Endothelial cell (in vitro differentiated cells): ENCODE measurements at regions not wholly inside any gene's neighbourhood (a gene's known extent, or its start where the extent isn't known, plus 50 kb on each side); places are given as distances from the start of the nearest gene placed in this dataset.

ENCODE experiments used
- DNase-seq: peaks from one replicate; pipeline ENCODE4 v3.0.0; 2021; ENCODE audit warnings: low spot score
- H3K27ac Mint-ChIP-seq: one replicate; pipeline ENCODE4 v1.8.0; 2021; ENCODE audit warnings: mixed read lengths, inconsistent platforms; ENCODE audit not compliant: unreplicated experiment
- H3K27me3 Mint-ChIP-seq: one replicate; pipeline ENCODE4 v1.8.0; 2021; ENCODE audit warnings: mild to moderate bottlenecking, moderate library complexity, mixed read lengths, inconsistent platforms; ENCODE audit not compliant: unreplicated experiment
- H3K36me3 Mint-ChIP-seq: one replicate; pipeline ENCODE4 v1.8.0; 2021; ENCODE audit warnings: mild to moderate bottlenecking, low read depth, mixed read lengths, inconsistent platforms; ENCODE audit not compliant: unreplicated experiment
- H3K4me1 Mint-ChIP-seq: one replicate; pipeline ENCODE4 v1.8.0; 2021; ENCODE audit warnings: mild to moderate bottlenecking, mixed read lengths, inconsistent platforms; ENCODE audit not compliant: unreplicated experiment
- H3K4me3 Mint-ChIP-seq: one replicate; pipeline ENCODE4 v1.8.0; 2021; ENCODE audit warnings: mild to moderate bottlenecking, mixed read lengths, inconsistent platforms; ENCODE audit not compliant: unreplicated experiment
- H3K9me3 Mint-ChIP-seq: one replicate; pipeline ENCODE4 v1.8.0; 2021; ENCODE audit warnings: mixed read lengths, inconsistent platforms; ENCODE audit not compliant: unreplicated experiment
- CTCF ChIP-seq: fragments of 200-600 bp; sonication (generic); IDR thresholded peaks from one replicate; pipeline ENCODE4 v1.5.0; 2021; ENCODE audit warnings: antibody characterized with exemption; ENCODE audit not compliant: unreplicated experiment

- Mint-ChIP-seq H3K27ac (no peak overlapping the region), H3K4me1 (peaks cover 5% of the 10 kb centered on the region), H3K9me3 (no peaks in the 10 kb centered on the region), H3K27me3 (no peaks in the 10 kb centered on the region), H3K36me3 (no peaks in the 10 kb centered on the region), H3K4me3 (no peak overlapping the region)
- DNase-seq = no peak
- no peak for TF ChIP-seq CTCF
Observed at GRCh38 chr17:63133491-63133890, 167.5 kb downstream of the TANC2 start.

GRCh38 chr17:63134867-63135266, 168.8 kb downstream of the TANC2 start:
- DNase-seq = no peak
- Mint-ChIP-seq H3K27ac (no peak overlapping the region), H3K4me1 (peaks cover 5% of the 10 kb centered on the region), H3K27me3 (no peaks in the 10 kb centered on the region), H3K9me3 (no peaks in the 10 kb centered on the region), H3K4me3 (no peak overlapping the region), H3K36me3 (no peaks in the 10 kb centered on the region)
- no peak for TF ChIP-seq CTCF

GRCh38 chr17:63136369-63137012, 170.5 kb downstream of the TANC2 start:
- no peak for DNase-seq
- no peak overlapping the region for H3K4me3 Mint-ChIP-seq
- H3K27me3 Mint-ChIP-seq = no peaks in the 10 kb centered on the region
- no peaks in the 10 kb centered on the region for H3K36me3 Mint-ChIP-seq
- no peaks in the 10 kb centered on the region for H3K9me3 Mint-ChIP-seq
- TF ChIP-seq CTCF = no peak
- no peak overlapping the region for H3K27ac Mint-ChIP-seq
- H3K4me1 Mint-ChIP-seq = peaks cover 5% of the 10 kb centered on the region

- DNase-seq = no peak
- H3K9me3 Mint-ChIP-seq = no peaks in the 10 kb centered on the region
- TF ChIP-seq CTCF = no peak
- no peaks in the 10 kb centered on the region for H3K36me3 Mint-ChIP-seq
- H3K4me1 Mint-ChIP-seq = peaks cover 5% of the 10 kb centered on the region
- no peak overlapping the region for H3K4me3 Mint-ChIP-seq
- H3K27me3 Mint-ChIP-seq = no peaks in the 10 kb centered on the region
- H3K27ac Mint-ChIP-seq = no peak overlapping the region
Observed at GRCh38 chr17:63137163-63137562, 171.1 kb downstream of the TANC2 start.

- peaks cover 5% of the 10 kb centered on the region for H3K4me1 Mint-ChIP-seq
- H3K36me3 Mint-ChIP-seq = no peaks in the 10 kb centered on the region
- no peaks in the 10 kb centered on the region for H3K9me3 Mint-ChIP-seq
- H3K4me3 Mint-ChIP-seq = no peak overlapping the region
- TF ChIP-seq CTCF = no peak
- no peaks in the 10 kb centered on the region for H3K27me3 Mint-ChIP-seq
- no peak for DNase-seq
- H3K27ac Mint-ChIP-seq = no peak overlapping the region
Observed at GRCh38 chr17:63138713-63139112, 172.7 kb downstream of the TANC2 start.
